ENCODE measurements at regions not wholly inside any gene's neighbourhood (a gene's known extent, or its start where the extent isn't known, plus 50 kb on each side); places are given as distances from the start of the nearest gene placed in this dataset.

DNA sequence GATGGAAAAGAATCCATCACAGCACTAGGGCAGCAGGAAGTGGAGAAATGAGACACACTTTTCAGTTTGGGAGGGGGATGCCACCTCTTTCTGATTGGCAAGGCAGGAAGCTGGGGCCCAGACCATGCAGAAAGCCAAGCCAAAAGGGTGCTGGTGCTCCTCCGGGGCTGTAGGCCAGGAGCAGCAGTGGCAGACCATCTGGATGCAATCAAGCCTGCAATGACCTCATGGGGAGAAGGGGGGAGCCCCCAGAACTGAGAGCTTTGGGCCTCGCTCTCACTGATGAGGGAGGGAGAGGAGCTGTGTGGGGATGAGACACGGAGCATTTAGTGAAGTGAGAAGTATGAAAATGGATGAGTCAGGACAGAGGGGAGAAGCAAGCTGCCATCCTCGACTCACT lies 141.3 kb upstream of the NALF2 start:
- DNase-seq (ENCODE audit: low read depth in 3 of 3), result no peak

DNA sequence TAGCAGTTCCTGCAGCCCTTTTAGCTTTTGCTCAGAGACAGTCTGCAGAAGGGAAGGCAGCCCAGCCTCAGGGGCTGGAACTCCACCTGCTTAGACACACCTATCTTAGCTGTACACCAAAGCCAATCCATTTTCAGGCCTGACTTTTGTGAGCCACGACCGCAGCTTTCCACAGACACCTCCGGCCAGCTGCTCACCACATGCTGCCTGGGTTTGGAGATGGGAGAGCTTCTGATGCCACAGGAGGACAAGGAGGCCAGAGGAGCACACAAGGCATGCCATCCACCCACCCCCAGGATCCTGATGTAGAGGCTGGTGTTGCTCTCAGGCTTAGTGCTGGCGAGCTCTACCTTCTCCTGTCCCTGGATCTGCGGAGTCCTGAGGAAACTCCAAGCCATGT lies 141.8 kb upstream of the NALF2 start:
- DNase-seq (ENCODE audit: low read depth in 3 of 3), result no peak

DNA sequence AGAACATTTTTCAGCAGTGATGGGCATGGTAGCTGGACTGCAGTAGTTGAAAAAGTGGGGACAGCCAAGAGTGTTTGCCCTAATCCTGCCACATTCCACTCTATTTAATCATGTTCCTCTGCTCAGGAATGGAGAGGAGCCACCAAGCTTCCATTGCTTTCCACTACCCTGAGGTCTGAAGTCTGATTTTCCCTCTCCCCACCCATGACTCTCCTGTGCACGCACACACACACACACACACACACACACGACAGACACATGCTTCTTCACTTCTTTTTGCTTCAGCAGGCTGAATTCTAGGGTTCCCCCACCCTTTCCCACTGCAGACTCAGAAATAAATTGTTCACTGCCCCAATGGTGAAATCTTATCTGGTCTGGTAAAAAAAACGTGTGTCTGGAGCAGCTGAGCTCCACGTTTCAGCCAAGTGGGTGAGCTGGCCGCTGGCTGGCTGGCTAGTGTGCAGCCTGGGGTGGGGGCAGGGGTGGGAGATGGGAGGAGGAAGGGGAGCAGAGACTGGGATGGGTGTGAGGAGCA lies 142.7 kb upstream of the NALF2 start:
- DNase-seq (ENCODE audit: low read depth in 3 of 3), result no peak

DNA sequence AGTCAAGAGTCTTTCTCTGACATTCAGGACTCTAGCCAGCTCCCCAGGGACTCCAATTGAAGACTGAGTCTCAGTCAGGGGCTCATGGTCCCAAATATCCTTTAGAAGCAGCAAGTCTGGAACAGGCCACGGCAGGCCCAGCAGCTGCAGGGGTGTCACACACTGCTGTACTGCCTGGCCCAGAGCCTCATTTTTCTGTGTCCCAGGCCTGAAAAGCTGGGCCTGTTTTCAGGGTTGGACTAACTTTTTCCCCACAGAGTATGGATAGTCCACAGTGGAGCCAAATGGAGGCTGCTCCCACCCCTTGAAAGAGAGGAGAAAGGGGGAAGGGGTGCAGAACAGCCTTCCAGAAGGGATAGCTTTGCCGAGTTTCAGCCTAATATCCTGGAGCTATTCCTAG lies 146.8 kb upstream of the NALF2 start:
- no peak for DNase-seq (ENCODE audit: low read depth in 3 of 3)

DNA sequence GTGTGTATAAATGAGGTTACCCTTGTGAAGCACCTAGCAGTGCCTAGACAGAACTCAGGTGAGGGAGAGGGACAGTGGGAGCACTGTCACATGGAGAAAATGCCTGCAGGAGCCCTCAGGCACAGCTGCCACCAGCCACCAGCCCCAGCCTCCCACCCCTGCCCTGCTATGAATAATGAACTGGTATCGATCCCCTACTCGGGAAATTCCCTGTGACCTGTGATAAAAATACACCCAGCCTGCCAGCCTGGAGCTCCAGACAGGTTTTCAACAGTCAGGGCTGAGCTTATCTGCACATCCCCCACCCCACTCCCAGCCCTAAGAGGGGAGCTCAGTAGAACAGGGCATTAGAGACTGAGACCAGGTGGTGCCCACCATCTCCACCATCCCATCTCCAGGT lies 159.6 kb upstream of the PJA1 start:
- DNase-seq (ENCODE audit: low read depth in 3 of 3), result no peak

DNA sequence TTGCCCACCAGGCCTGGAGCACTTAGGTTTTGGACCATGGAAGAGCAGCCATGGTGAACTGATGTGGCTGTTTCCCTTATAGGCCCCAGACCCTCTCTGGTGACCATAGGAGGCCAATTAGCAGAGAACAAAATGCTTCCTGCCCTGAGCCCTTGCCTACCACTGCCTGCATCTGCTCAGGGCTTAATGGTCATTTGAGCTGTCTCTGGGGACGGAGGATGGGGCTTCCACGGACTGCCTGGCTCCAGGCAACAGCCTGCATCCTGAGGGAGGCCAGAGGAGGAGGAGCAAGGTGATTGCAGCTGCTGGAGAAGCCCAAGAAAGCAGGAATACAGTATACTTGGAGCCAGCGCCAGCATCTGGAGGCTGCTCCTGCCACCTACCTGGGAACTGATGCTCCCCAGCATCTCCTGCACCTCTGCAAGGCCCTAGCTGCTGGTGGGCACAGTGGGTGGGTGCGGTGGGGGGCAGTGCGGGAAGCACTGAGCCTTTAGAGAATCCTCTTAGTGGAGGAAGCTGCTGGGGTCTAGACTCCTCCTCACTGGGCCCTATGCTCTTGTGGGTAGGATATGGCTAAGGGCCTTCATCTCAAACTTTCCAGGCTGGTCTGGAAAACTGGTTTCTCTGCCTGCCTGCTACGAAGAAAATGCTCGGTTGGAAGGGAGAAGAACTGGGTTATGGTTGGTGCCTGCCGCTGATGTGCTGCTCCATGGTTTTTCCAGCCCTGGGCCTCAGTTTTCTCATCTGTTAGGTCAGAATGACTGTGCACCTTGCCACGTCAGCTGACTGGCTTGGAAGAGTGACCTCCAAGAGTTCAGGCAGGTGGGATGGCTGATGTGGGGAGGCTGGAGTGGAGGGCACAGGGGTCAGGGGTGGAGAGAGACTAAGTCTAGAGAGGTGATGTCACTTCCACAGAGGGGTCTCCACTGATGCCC lies 158.8 kb upstream of the PJA1 start:
- no peak for DNase-seq (ENCODE audit: low read depth in 3 of 3)

DNA sequence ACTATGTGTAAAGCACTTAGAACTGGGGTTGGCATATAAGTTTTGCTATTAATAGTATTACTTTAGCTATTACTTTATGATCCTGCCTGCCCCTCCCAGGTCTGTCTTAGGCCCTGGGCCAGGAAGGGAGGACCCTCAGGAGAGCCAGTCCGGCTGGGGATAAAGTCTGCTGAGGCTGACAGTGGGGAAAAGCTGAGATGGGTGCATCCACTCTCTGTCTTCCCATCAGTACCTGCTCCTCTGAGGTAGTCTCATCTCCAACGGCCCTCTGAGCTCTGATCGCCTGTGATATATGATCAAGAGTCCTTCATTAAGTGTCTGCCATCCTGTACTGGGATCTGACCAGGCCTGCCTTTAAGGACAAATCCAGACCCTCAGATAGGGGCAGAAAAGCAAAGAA lies 156.5 kb upstream of the PJA1 start:
- no peak for DNase-seq (ENCODE audit: low read depth in 3 of 3)

DNA sequence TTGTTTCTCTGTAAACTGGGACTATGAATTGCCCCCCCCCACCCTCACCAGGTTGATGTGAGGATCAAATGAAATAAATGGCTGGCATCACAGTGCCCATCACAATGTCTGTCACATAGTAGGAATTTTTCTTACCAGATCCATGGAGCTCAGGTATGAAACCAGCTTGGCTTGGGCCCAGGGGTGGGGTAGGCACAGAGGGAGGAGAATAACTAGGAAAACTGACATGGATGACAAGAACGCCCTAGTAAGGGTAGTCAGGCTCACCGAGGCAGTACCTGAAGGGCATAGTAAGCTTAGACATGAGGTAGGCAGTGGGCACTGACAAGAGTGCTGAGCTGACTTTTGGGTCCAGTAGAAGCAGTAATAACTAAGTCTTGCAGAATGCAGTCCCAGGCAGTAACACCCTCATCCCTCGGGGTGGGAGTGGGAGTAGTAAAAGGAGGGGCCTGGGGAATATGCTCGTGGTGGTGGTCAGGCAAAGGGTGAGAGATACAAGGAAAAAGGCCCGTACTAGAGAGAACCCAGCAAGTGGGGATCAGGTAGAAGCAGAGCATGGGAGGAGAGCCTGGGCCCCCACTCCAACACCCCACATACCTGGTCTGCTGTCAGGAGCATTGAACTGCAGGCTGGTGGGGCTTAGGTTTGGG lies 155.9 kb upstream of the PJA1 start:
- DNase-seq (ENCODE audit: low read depth in 3 of 3), result no peak

DNA sequence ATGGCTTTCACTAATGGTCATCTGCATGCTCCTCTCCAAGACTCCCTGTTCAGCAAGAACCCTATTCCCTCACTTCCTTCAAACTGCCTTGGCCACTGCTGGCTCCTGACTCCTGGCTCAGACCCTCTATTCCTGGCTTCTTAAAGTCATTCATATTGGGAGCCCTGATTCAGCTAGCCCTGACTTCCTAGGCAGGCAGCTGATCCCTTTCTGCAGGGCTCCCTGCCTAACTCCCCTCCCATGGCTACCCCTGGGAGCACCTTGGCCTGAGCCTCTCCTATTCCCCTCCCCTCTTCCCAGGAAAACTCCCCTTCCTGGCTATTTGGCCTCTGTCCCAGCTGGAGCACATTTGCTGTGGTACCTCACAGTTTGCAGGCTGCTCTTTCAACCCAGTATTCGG lies 154.9 kb upstream of the PJA1 start:
- no peak for DNase-seq (ENCODE audit: low read depth in 3 of 3)

DNA sequence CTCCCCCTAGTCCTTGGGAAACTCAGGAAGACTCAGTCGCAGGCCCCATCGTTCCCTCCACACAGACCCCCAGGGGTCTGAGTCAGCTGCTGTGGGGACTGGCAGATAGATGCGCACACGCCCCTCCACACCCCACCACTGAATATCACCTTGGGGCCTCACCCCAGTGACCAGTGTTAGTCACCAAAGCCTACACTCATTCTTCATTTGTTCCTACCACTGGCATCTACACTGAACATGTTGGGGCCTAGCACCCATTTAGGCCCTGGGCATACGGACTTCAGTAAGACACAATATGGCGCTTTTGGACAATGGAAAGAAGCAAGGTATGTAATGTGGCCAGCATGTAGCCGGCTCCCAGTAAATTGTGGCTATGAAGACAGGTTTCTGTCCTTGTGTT lies 154.1 kb upstream of the PJA1 start:
- no peak for DNase-seq (ENCODE audit: low read depth in 3 of 3)

DNA sequence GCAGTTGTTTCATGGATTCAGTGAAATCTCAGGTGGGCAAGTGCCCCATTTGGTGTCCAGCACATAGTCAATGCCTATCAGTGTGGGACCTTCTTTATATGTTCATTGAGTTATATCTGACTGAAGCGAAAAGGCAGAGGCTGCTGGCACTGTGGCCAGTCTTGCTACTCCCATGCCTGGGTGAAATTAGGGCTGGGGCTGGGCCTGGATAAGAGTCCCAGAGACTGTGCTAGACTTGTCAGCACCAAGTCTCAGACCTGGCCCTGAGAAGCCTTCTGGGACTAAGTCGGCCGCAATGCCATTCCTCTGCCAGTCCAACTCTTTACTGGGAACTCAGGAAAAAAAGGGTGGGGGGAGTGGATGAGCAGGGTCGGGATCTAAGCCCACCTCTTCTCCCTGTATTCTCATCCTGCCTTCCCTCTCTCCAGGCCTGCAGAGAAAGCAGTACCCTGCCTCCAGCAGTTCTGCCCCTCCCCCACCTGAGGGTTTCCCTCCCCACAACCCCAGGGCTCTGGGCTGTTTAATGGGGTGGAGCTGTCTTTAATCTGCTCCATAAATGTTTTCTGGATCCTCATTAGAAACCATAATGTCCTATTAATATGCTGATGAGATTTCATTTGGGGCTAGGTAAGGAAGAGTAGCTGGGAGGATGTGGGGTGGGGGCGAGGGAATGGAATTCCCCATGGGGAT lies 153.5 kb upstream of the PJA1 start:
- no peak for DNase-seq (ENCODE audit: low read depth in 3 of 3)

DNA sequence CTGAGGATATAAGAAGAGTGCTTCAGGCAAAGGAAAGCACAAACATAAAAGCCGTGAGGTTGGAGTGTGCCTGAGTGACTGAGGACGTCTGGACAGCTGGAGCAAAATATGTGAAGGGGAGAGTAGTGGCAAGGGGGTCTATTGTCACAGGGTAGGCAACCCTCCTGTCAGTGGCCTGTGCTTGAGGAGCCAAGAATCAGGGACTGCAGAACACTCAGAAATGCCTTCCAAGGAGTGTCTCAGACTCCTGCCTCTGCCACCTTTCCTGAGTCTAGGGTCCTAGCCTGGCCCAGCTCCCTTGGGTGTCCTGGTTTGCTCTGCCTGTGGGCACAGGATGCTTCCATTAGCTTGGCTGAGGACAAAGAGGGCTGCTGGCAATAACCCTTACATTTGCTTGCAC lies 152.5 kb upstream of the PJA1 start:
- DNase-seq (ENCODE audit: low read depth in 3 of 3), result no peak

DNA sequence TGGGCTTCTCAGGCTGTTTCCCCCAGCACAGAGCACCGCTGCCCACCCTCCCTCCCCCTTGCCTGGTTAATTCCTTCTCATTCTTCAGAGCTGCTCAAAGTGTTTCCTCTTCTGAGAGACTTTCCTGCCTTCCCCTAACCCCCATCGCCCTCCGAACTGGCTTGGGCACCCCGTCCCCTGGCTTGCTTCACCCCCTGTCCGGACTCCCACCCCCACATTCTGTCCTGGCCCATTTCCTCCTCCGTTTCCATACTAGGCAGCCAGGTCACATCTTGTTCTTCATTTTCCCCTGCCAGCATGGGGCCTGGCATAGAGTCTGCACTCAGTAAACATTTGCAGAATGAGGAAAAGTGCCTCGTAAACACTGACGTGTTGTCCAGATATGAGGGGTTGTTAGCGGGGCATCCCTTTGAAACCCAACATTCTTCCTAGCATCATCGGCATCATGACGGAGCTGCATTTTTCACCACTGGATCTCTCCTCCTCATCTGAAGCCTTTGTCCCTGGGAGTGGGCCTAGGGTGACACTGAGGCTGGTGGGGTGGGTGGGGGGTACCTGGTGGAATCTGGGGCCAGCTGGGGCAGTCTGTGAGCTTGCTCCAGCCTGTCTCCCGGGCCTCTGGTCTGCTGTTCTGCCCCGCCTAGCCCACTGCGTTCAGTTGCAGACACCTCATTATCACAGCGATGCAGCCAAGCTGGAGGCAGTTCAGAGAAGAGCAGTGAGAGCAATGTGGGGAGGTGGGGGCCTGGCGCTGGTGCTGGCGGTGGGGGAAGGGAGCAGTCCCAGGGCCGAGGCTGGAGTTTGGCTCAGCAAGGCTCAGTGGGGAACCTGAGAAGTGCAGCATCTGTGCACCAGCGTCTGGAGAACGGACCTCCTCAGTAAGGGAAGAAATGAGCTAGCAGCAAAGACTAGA lies 149.4 kb upstream of the PJA1 start:
- no peak for DNase-seq (ENCODE audit: low read depth in 3 of 3)

DNA sequence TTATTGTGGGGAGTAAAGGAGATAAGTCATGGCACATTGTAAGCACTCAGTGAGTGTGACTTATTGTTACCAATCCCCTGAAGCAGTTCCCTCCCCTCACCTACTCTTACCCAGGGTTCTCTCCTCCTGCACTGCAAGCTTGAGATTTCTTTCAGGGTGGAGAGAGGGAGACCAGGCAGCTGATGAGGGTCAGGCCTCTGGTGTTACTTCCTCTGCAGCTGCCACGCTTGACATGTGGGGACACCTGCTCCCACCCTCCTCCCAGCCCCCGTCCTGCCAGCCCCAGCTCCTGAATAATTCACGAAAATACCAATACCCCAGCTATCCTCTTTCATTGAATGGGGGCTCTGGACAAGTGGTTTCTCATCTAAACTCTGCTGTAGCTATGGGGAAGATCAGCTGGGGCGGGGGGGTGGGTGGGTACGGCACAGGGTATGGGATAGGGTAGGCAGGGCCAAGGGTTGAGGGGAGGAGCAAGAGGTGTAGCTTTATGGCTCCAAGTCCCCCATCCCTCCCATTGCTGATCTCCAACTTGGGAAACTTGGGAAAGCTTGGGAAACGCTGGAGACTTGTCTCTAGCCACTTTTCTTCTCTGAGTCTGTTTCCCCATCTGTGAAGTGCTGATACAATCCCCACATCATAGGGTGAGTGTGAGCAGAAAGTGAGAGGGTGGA lies 148.5 kb upstream of the PJA1 start:
- no peak for DNase-seq (ENCODE audit: low read depth in 3 of 3)

DNA sequence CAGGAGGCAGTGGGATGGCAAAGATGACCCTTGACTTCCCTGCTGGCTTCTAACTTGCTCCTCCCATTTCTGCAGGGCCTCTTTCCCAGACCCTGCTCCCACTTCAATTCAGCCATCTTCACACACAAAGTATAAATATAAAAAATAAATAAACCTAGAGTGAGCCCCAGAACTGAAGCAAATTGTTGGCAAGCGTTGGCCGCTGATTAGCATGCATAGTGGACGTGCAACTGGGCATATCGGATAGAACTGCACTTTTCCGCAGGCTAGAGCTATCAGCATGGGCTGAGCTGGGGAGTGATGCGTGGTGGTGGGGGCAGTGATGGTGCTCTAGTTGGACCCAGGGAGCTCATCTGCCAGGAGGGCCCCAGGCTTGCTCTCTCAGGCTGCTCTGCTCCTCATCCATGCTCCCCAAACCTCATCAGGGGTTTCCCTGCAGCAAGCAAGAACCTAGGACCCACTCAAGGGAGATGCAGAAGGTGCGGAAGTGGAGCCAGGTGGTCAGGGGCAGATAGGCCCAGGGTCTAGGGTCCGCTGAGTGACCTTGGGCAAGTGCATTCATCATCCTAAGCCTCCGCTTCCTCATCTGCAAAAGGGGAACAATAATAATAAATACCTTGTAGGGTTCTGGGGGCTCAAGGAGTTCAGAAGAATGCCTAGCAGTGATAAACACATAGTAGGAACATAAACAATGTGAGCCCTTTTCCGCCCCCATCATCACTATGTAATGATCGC lies 146.8 kb upstream of the PJA1 start:
- no peak for DNase-seq (ENCODE audit: low read depth in 3 of 3)

DNA sequence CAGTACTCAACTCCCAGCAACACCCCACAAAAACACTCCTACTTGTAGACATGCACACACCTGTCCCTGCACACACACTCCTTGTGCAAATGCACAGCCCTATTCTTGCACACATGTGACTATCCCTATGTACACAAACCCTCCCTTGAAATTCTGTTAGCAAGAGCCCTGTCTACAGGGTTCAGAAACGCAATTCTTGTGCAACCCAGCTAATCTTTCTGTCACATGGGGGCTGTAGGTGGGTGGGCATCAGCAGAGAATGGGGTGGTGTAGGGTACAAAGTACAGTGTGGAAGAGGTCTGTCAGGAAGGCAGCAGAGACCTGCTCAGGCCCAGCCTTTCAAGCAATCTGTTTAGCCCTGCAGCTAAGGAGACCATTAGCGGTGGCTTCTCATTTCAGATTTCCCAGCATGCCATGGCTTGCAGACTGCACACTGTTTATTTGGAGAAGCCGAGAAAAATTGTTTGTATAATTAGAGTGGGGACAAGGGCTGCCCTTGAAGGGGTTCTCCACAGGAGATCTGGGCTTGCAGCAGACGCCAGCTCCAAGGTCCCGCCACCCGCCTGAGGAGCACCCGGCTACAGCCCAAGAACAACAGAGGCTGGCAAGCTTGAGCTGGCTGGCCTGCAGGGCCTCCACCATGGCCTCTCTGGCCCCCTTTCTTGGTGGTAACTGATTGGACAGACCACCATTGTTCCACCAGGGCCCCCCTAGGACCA lies 144.0 kb upstream of the PJA1 start:
- no peak for DNase-seq (ENCODE audit: low read depth in 3 of 3)

DNA sequence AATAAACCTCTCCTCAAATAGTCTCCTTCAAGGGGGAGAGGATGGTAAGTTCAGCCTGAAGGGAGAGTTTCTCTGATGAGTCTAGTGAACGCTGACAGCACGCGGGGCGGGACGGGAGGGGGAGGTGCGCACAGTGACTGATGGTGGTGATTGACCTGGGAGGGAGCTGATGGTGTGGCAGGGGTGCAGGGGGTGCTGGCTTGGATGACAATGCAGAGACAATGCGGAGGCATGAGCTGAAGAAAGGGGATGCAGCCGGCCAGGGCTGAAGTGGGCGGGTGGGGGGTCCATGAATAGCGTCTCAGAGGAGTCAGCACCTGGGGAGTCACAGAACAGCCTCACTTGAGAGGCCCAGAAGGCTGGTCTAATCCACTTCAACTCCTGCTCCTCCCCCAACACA lies 142.5 kb upstream of the PJA1 start:
- no peak for DNase-seq (ENCODE audit: low read depth in 3 of 3)

DNA sequence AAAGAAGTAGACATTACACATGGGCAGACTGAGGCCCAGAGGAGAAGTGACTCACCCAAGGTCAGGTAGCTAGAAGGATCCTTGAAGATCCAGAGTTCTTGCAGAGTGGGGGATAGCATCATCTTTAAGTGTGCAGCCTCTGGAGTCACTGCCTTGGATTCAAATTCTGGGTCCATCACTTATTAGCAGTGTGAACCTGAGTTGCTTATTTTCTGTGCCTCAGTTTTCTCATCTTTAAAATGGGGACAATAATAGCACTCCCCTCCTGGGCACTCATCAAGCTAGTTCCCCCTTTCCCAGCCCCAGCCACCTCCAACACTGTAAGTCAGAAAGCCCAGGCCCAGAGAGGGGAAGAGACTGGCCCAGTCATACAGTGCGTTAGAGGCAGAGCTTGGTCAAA lies 141.8 kb upstream of the PJA1 start:
- no peak for DNase-seq (ENCODE audit: low read depth in 3 of 3)

DNA sequence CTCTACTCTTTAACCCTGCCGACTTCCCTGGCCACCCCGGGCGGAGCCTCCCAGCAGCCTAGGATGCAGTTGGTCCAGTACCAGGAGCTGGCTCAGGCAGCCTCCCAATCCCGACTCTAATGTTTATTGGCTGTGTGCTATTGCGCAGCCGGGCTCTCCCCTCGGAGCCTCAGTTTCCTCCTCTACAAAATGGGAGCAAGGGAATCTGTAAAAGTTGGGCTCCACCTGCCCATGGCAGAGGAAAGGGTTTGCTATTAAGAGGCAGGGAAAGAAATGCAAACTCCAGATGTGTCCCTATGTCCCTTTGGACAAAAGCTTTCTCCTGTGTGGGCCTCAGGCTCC lies 140.8 kb upstream of the PJA1 start:
- no peak for DNase-seq (ENCODE audit: low read depth in 3 of 3)

Measured in stimulated activated CD4-positive, alpha-beta T cell treated with anti-CD3 and anti-CD28 coated beads, TNF-alpha, amount 100 ng/mL, for 48 hours (primary cell).